ENCODE measurements at regions not wholly inside any gene's neighbourhood (a gene's known extent, or its start where the extent isn't known, plus 50 kb on each side); places are given as distances from the start of the nearest gene placed in this dataset.

DNA sequence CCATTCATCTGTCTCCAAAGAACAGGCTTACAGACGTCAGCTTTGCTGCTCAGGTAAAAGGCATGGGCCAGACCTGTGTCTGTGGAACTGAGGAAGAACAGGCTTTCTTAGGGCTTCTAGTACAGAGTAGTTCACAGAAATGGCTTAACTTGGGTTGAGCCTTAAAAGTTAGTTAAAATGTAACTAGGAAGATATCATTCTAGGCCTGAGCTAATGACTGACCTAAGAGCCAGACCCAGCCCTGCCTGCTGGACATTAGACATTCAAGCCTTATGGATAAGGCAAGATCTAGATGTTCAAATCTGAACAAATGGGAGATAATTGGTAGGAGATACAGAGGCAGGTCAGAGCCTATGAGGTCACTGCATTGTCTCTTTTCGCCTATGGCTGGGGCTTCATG is 73.9 kb upstream of the SLC14A2 start:
- no peaks in the 10 kb centered on the region; the same call in 1 of the 3 replicates for H3K9me3 Mint-ChIP-seq
- Histone ChIP-seq H3K4me2 (no peak overlapping the region), H4K20me1 (replicated peaks; ENCODE audit: insufficient read depth) (no peaks in the 10 kb centered on the region), H3K36me3 (ENCODE audit: insufficient read depth) (no peaks in the 10 kb centered on the region), H3K9me2 (ENCODE audit: insufficient read depth) (no peaks in the 10 kb centered on the region), H3K4me3 (no peak overlapping the region), H3F3A (replicated peaks; ENCODE audit: low read depth) (no peaks in the 10 kb centered on the region), H3K79me2 (replicated peaks; ENCODE audit: insufficient read depth) (no peaks in the 10 kb centered on the region), H3K4me1 (ENCODE audit: insufficient read depth) (no peaks in the 10 kb centered on the region), H3K27me3 (ENCODE audit: insufficient read depth) (no peaks in the 10 kb centered on the region), H2AFZ (no peak overlapping the region; the same call in 1 of the 2 replicates), H3K27ac (ENCODE audit: low read depth) (no peak overlapping the region)
- H3K36me3 Mint-ChIP-seq (ENCODE audit: low read depth): 0 out of 3 replicates have a peak, but pooled peaks cover 3% of the 10 kb centered on the region
- DNase-seq (ENCODE audit: low spot score) (no peak), ATAC-seq (no peak)
- TF ChIP-seq NANOG (IDR thresholded peaks at IDR 0.05; ENCODE audit: borderline replicate concordance) (no peak), ZNF331 (CRISPR knock-in tag; IDR thresholded peaks at IDR 0.05; ENCODE audit: low read depth) (no peak), STAT1 (IDR thresholded peaks at IDR 0.05; ENCODE audit: unreplicated experiment) (no peak), EZH2 (IDR thresholded peaks at IDR 0.05; ENCODE audit: low read depth, unreplicated experiment) (no peak), POLR2AphosphoS5 (IDR thresholded peaks at IDR 0.05; ENCODE audit: low read depth) (no peak), JUNB (IDR thresholded peaks at IDR 0.05; ENCODE audit: unreplicated experiment) (no peak), CTCF (conservative IDR thresholded peaks at IDR 0.05; ENCODE audit: low read depth in 2 of 2) (no peak), CREB1 (CRISPR knock-in tag; IDR thresholded peaks at IDR 0.05; ENCODE audit: low read depth) (no peak), REST (IDR thresholded peaks at IDR 0.05; ENCODE audit: unreplicated experiment) (no peak)
- TF ChIP-seq, protein P1, sequence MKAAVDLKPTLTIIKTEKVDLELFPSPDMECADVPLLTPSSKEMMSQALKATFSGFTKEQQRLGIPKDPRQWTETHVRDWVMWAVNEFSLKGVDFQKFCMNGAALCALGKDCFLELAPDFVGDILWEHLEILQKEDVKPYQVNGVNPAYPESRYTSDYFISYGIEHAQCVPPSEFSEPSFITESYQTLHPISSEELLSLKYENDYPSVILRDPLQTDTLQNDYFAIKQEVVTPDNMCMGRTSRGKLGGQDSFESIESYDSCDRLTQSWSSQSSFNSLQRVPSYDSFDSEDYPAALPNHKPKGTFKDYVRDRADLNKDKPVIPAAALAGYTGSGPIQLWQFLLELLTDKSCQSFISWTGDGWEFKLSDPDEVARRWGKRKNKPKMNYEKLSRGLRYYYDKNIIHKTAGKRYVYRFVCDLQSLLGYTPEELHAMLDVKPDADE (IDR thresholded peaks at IDR 0.05): no peak
- H3K27ac Mint-ChIP-seq: no peak overlapping the region
- H3K27me3 Mint-ChIP-seq (ENCODE audit: insufficient read depth, low read depth, poor library complexity): peaks cover 2% of the 10 kb centered on the region
- H3K4me3 Mint-ChIP-seq: no peak overlapping the region
- H3K4me1 Mint-ChIP-seq: peaks cover 4% of the 10 kb centered on the region; the same call in 1 of the 3 replicates
